Activated CD8-positive, alpha-beta memory T cell treated with anti-CD3 and anti-CD28 coated beads, Interleukin-2, amount 50 U/mL, for 4 hours (primary cell): ENCODE measurements at regions not wholly inside any gene's neighbourhood (a gene's known extent, or its start where the extent isn't known, plus 50 kb on each side); places are given as distances from the start of the nearest gene placed in this dataset.
"Not testable (repeated sequence)": the region's sequence is repeated elsewhere in the genome, so short reads cannot be mapped to it uniquely, and the experiment has no call there.

Source experiments
- DNase-seq: peaks from one replicate; pipeline ENCODE4 v3.0.0-alpha.2; 2020

DNA sequence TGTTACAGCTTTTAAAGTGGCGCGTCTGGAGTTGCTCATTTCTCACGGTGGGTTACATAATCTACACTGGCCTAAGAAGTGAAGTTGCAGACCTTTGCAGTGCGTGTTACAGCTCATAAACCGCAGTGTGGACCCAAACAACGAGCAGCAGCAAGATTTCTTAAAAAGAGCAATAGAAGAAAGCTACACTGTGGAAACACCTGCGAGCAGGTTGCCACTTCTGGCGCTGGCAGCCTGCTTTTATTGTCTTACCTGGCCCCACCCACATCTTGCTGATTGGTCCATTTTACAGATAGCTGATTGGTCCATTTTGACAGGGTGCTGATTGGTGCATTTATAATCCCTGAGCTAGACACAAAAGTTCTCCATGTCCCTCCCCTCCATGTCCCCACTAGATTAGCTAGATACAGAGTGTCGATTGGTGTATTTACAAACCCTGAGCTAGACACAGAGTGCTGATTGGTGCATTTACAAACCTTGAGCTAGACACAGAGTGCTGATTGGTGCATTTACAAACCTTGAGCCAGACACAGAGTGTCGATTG lies 462.9 kb upstream of the JARID2 start:
- DNase-seq: not testable (repeated sequence)

DNA sequence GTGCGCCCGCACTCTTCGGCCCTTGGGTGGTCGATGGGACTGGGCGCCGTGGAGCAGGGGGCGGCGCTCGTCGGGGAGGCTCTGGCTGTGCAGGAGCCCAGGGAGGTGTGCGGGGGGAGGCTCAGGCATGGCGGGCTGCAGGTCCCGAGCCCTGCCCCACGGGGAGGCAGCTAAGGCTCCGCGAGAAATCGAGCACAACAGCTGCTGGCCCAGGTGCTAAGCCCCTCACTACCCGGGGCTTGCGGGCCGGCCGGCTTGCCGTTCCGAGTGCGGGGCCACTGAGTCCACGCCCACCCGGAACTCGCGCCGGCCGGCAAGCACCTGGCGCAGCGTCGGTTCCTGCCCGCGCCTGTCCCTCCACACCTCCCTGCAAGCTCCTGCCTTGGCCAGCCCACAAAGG lies 462.3 kb upstream of the JARID2 start:
- DNase-seq: no peak

DNA sequence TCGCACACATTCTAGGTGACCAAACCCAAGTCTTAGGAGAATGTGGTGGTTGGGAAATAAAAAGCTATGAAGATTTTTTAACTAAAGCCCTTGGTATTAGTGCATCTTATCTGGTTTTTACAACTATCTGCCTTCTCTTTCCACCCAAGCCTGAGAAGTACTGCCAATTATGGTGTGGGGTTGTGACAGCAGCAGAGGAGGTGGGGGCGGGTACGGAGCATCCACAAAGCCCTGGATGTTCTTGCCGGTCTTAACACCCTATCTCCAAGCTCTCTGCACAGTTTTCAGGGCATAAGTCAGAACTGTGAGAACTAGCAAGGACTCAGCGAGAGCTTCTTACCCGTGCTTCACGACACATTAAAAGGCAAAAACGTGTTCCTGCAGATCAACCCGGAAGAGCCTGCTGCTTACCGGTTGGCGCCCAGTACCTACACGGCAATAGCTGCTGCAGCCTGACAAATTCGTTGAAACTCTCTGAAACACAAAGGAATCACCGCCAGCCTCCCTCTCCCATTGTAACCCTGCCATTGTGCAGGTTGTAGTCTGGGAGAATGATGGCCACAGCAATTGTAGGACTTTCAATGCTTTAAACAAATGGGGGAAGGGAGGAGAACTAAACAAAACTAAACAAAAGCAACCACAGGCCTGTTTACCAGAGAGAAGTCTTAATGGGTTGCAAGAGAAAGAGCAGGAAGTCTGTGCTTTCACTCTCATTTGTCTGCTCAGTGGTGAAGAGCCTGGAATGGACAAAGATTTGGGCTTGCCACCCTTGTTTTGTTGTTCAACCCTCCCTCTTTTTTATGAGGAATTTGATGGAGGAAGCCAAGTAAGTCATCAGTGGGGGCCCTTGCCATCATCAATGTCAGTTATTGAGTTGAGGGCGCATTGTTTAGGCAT lies 461.0 kb upstream of the JARID2 start:
- no peak for DNase-seq

DNA sequence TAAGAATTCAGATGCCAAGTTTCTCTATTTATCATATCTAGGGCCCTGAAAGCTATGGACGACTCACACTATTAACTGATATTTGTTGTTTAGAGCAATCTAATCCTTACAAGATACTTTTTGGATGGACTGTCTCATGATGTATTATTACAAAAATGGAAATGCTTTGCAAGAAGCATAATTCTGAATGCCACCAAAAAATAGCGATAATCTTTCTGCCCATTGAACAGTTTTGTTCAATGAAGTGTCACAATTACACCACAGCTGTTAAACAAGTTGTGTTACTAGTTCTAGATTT lies 460.4 kb upstream of the JARID2 start:
- no peak for DNase-seq

DNA sequence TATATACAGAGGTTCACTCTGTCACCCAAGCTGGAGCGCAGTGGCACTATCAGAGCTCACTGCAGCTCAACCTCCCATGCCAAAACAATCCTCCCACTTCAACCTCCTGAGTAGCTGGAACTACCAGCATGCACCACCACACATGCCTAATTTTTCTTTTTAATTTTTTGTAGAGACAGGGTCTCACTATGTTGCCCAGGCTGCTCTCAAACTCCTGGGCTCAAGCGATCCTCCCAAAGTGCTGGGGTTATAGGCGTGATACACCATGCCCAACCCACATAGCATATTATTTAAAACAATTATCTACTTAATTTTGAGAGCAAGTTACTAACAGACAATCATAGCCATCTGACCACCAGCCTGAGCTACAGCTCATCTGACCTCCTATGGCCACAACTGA lies 459.9 kb upstream of the JARID2 start:
- DNase-seq: no peak

DNA sequence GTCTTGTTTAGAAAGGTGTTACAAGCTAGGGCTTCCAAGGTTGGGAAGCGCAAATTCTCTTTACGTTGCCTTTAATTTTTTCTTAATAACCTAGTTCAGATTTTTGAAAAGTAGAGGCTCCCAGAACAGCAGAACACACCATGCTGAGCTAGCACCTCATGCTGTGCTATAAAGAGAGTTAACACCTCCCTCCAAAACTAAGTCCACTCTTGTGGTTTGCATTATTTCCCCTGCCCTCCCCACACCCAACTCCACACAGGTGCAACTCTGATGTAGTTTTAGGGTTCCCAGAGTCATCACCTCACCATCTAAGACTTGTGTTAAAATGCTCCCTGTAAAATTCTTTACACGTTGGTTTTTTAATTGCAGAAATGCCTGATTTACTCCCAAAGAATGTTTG lies 459.4 kb upstream of the JARID2 start:
- no peak for DNase-seq

DNA sequence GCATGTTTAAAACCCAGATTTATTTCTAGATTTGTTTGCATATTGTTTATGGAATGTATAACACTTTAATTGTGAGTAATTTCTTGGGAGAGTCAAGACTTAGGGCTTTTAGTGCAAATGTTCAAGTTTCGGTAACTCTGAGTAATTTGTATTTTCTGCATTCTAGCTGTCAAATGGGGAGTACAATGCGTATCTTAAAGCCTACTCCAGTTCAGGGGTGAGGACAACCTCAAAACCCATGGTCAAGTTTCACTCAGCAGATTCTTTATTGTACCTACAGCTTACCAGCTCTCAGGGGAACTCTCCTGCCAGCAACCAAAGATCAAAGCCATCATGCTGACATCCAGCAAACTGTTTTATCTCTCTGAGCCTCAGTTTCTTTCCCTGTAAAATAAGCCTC lies 458.6 kb upstream of the JARID2 start:
- no peak for DNase-seq

DNA sequence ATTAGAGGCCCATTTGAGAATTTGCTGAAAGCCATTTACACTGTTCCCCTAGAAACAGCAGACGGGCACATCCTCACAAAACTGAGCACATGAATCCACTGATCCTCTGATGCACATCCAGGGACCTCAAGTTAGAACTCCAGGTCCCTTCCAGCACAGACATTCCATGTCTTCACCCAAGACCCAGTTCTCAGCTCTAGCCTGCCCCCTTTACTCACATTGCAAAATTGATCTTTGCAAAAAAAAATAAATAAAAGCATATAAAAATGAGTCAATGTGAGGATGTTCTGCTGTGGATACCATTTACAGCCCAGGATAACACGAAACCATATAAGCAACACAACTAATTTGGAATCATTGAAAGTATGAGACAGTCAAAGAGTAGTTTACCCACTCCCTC lies 458.2 kb upstream of the JARID2 start:
- no peak for DNase-seq

DNA sequence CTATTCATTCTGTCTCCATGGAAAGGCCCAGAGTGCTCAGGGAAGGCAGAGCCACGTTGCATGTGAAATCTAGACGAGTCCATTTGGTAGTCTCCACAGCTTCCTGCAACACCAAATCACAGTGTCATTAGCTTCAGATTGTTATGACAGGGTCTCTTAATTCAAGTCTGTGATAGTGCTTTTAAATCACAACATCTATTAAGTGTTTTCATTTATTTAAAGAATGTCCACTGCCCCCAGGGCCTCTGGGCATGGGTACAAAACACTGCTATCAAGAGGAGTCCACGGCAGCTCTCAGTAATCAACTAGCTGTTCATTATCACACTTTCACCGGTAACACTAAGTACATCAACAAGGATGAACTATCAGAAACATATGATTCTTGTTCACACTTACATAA lies 455.9 kb upstream of the JARID2 start:
- DNase-seq: no peak

DNA sequence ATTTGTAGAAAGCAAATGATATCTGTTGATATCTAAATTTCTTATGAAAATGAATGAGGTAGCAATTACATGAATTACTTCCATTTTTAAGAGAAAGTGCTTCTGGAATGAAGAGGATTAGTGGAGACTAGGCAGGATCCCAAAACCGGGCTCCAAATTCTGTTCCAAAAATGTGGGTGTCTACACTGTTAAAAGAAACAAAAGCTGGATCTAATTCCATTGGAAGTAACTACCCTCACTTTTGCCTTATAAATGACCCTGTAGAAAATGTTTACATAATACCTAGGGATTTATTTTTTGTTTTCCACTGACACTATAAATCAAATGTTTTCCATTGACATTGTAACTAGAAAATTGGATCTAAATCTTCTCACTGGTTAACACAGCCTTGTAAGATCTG lies 454.9 kb upstream of the JARID2 start:
- DNase-seq: no peak

DNA sequence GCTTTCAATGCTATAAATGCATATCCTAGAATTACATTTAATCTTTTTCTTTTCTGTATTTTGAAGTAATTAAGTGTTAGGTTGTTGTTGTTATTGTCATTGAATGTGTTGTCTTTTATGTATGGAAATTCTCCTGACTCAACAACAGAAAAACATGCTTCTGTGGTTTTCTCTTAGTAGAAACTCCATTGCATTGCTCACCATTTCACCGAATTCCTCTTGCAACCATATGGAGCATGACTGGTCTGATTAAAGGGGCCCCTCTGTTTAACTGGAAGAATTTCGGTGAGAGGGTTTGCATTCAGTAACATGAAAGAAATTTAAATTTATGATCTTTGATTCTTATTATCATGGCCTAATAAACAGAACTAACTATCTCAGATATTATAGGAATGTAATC lies 454.3 kb upstream of the JARID2 start:
- DNase-seq: no peak

DNA sequence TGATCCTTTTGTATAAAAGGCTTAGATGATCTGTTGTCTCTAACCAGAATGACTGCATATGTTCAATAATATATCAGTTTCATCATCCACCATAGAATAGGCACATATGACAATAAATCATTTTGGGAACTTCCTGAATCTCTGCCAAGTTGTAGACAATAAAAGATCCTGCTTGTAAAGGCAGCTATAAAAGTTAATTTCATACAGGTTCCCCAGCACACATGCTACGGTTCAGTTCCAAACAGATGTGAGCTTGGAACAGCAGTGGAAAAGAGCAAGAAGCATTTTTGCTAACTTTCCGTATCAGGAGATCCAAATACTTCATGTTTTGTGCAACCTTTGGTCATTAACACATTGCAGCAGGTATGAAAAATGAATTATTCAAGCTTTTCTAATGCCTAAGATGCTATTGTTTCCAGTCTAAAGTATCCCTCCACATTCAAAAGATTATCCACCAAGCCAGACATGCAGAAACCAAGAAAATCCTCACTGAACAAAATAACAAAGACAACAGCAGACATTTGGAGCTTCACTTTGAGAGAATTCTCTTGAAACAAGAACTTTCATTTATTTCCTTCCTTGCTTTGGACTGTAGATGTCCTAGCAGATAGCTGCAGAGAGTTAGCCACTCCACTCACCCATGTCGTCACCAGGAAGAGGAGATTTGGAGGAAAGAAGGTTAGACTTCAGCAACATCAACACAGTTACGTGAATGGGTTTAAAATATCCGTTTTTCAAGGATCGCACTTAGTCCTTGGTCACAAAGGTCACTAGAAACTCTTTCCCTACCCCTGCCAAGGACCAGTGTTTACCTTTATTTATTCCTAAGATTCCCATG lies 453.5 kb upstream of the JARID2 start:
- no peak for DNase-seq

DNA sequence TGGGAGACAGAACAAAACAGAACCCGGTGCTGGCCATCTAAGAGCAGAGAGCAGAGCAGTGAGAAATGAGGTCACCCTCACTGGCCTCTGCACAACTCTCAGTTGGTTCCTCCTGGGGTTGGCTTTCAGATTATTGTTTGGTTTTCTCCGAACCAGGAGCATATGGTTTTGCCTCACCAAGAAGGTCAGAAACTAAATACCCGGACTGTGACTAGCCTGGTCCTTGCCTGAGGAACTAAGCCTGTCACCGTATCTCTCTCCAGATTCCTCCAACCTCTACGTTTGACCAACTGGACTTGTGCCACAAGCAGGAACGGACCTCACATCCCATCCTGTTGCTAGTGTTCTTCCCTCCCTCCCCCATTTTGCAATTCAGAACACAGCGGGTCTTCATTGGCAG lies 450.4 kb upstream of the JARID2 start:
- DNase-seq: no peak

DNA sequence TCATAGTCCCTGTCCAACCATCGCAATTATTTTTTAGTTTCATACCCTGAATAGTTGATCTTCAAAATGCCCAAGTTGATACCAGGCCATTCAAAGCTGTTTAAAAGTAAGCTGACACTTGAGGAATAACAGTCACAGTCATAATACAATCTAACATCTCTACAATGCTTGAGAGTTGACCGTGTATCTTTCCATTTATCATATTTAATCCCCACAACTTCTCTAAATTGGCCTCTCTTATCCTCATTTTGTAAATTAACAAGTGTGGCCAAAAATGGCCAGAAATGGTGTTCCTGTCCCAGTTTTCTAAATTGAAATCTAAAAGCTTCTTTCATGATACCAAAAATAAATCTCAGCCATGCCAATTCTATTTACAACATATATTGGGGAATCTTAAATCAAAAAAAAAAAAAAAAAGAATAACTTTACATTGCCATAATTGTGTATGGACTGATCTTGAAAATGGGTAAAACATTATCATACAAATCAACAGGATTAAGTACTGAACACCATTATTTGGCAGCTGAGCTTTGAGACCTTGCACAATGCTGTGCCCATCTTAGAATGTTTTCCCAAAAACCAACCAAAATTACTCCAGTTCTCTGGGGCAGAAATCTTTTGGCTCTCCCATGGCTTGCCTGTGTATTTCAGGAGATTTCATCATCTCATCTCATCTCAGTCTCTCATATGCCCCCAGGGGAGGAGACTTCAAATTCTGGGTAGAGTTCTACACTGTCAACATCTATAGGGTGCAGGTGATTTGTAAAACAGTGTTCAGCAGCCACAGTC lies 448.7 kb upstream of the JARID2 start:
- DNase-seq: no peak

DNA sequence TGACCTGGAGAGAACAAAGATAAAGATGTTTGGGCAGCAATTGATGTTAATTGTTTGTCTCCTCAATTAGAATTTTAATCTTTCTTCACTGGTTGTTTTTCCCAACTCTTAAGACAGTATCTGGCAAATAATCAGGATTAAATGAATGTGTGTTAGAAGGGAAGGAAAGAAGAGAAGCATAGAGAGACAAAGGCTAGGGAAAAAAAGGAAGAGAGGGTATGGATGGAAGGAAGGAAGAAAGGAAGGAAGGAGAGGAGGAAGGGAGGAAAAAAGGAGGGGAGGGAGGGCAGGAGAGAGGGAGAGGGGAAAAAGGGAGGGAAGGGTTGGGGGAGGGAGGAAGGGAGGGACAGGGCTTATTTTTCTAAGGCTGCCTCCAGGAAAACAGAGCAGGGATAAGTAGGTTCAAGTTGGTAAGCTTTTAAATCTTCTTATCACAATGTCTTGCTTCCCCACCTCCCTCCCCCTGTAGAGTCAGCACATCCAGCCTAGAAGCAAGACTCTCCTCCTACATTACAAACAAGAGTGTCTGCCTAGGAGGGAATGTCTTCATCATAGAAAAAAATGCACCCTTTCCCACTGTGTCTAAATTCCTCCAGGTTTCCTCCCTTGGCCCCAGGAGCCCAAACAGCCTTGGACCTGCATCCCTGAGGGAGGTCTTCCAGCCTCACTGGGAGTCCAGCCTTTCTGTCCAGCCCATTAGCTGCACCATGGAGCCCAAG lies 447.8 kb upstream of the JARID2 start:
- no peak for DNase-seq

DNA sequence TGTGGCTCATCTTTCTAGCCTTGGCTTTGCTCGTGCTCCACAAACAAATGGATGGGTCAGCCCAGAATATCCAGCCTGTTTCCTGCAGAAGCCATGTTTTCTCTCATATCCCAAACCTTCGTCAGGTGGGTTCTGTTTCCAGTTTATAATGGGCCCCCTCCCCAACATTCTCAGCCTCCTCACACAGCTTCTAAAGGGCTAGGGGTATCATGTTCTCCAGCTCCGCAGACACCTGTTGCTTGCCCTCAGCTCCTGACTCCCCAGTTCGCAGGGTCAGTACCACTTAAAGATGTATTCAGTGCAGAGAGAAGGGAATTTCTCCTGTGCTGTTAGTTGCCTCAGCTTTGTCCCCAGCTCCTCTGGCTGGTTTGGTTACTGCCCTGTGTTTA lies 447.3 kb upstream of the JARID2 start:
- DNase-seq: no peak

DNA sequence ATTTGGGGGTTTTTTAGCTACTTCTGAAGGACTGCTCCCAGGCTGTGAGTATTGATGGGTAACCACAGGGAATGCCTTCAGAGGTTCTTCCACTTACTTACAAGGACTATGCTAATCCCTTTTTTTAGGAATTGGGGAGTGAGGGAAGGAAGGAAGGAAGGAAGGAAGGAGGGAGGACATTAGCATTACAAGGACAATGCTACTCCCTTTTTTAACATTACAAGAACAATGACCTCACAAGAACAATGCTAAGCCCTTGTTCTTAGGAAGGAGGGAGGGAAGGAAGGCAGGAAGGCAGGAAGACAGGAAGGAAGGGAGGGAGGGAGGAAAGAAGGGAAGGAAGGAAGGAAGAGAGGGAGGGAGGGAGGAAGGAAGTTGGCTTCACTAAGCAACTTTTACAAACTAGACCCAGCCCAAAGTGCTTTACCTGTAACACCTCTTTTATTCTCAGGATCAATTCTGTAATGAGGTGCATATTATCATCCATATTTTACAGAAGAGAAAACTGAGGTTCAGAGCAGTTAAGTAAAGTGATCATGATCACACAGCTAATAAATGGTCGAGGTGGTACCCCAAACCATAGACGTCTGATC lies 446.8 kb upstream of the JARID2 start:
- DNase-seq: no peak

DNA sequence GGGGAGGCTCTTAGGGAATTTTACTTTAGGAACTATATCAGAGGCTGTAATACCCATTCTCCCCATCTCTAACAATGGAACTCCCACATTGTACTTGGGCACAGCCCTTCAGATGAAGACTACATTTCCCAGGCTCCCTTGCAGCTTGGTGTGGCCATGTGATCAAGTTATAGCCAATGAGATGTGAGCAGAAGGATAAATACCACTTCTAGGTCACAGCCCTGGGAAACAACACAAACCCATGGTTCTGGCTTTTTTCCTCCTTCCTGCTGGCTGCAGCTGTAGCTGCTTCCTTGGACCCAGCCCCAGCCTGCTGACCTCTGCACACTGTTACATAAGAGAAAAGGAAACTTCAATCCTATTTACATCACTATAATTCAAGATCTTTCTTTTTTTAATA lies 445.9 kb upstream of the JARID2 start:
- DNase-seq: no peak

DNA sequence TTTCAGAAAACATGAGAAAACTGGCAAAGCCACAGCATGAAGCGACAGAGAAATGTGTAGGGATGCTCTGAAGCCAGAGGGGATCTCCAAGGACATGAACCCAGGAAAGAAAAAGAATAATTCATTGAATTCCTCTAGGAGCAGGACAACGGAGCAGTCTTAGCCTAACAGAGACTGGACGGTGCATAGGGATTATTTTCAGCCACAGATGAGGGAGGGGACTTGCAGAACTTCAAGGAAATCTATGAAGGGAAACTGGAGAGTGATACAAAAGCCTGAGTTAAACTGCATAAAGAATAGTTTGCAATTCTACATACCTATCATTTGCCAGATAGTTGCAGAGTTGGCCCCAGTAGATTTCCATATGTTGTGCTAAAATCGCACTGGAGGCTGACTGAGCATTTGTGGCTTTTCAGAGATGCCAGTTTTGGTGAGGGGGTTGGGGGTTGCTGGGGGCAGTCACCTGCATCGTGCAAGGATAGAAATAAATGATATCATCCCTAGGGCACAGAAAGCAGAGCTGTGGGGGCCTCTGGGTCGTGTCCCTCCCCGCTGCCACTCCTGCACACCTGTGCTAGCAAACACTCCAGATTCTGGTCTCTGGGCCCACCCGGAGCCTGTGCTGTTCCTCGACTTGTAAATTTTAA lies 443.2 kb upstream of the JARID2 start:
- DNase-seq: no peak

DNA sequence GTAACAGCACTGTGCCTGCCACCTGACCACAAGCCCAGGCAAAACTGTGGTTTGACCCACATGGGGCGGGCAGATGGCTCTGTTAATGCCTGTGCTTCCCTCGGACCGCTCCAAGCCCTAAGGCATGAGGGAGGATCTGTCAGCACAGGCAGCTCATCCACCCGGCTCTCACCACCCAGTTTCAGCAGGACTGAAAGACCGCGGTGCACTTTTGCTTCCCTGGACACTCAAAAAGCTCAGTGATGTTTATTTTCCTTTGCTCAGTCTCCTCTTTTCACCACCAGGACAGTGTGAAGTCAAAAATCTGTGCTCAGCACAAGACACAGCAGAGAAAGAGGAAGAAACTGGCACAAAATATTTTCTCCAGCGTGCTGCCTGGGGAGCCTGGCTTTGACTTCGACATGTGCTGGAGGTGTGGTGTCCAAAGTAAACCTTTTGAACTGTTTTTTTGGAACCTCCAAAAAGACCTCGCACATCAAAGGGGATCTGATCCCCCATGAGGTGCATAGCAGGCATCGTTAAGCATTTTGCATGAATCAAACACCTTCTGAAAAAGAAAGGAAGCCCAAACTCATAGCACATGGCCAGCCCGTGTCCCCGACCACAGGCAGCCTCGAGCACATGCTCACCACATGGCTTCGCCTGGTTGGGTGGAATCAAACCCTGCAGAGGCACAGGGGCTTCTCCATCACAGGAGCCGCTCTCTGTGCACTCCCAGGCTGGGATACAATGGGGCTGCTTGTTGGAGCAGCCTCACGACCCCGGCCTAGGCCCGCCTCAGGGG lies 441.7 kb upstream of the JARID2 start:
- DNase-seq: no peak

DNA sequence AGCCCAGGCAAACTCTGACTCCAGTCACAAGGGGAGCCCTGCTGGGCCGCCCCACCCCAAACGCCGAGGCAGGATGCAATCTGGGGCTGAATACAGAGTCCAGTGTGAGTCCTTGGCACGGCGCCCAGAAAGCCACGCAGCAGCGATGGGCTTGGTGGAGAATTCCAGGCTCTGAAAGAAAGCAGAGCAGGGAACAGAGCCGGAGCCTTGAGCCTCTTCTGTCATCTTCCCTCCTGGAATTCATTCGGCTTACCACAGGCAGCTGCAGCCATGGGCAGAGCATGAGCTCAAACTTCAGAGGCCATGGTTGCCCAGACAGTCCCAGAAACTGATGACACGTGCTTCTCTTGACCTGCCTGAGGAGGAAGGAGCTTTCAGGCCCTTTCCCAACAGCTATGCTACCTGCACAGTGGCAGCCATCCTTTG lies 441.1 kb upstream of the JARID2 start:
- no peak for DNase-seq
